Uterus (tissue), 2 donors: ENCODE measurements at regions not wholly inside any gene's neighbourhood (a gene's known extent, or its start where the extent isn't known, plus 50 kb on each side); places are given as distances from the start of the nearest gene placed in this dataset.

Source experiments
- POLR2A ChIP-seq, 2 donors: fragments of 450-650 bp; IDR thresholded peaks; one replicate each; pipeline ENCODE4 v1.6.1; 2016; ENCODE audit warnings: antibody characterized with exemption in 2 of 2, mild to moderate bottlenecking in 1 of 2, moderate library complexity in 1 of 2
- TF ChIP-seq, protein P1 (sequence below), 4 experiments: fragments of 200-600 bp in 2 of 4; fragments of 450-650 bp in 2 of 4; sonication (generic) in 2 of 4; IDR thresholded peaks; one replicate each; pipeline ENCODE4 v1.5.1; 2016 to 2019; ENCODE audit warnings: antibody characterized with exemption in 4 of 4, mild to moderate bottlenecking in 2 of 4, moderate library complexity in 1 of 4

DNA sequence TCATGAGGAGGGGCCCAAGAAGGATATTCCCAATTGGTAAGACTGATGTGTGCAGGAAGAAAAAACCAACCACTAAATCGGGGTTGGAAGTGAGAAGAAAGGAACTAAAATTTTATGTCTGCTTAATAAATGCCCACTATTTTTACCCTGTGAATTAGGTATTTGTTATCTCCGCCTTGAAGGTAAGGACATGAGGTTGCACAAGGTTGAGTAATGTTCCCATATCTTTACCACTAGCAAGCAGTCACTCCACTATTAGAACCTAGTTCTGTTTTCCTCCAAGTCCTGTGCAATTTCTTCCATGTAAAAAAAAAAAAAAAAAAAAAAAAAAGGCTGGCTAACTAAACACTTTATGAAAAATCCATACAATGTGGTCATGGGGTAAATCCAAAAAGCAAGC lies 318.5 kb upstream of the SLCO3A1 start:
- no peak for TF ChIP-seq POLR2A (IDR thresholded peaks at IDR 0.05)
- TF ChIP-seq, protein P1, sequence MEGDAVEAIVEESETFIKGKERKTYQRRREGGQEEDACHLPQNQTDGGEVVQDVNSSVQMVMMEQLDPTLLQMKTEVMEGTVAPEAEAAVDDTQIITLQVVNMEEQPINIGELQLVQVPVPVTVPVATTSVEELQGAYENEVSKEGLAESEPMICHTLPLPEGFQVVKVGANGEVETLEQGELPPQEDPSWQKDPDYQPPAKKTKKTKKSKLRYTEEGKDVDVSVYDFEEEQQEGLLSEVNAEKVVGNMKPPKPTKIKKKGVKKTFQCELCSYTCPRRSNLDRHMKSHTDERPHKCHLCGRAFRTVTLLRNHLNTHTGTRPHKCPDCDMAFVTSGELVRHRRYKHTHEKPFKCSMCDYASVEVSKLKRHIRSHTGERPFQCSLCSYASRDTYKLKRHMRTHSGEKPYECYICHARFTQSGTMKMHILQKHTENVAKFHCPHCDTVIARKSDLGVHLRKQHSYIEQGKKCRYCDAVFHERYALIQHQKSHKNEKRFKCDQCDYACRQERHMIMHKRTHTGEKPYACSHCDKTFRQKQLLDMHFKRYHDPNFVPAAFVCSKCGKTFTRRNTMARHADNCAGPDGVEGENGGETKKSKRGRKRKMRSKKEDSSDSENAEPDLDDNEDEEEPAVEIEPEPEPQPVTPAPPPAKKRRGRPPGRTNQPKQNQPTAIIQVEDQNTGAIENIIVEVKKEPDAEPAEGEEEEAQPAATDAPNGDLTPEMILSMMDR (IDR thresholded peaks at IDR 0.05), result no peak
